ENCODE measurements at regions not wholly inside any gene's neighbourhood (a gene's known extent, or its start where the extent isn't known, plus 50 kb on each side); places are given as distances from the start of the nearest gene placed in this dataset.

DNA sequence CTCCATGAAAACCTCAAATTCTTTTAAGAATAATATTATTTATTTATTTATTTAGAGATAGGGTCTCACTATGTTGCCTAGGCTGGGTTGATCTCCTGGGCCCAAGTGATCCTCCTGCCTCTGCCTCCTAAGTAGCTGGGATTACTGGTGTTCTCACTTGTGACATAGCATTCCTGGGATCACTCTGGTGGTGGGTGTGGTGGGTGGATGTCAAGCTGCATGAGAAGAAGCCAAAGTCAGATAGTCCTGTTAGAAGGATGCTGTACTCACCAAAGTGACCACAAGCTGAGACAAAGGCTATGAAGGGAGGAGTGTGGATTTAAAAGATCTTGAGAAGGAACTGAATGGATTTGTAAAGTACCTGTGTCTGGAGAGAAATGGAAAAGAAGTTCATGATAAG, 87.9 kb upstream of the SPON1 start:
- H2AK5ac ChIP-seq (ENCODE audit: insufficient read length, low read length): no peak overlapping the region
- H3K79me1 ChIP-seq (ENCODE audit: insufficient read depth, low read depth, low read length, poor library complexity, severe bottlenecking): no peaks in the 10 kb centered on the region
- Mint-ChIP-seq H3K27ac (no peak overlapping the region), H3K4me1 (peaks cover 10% of the 10 kb centered on the region in 2 experiments), H3K4me3 (no peak overlapping the region; a peak in 1 of 5 replicates), H3K9me3 (no peaks in the 10 kb centered on the region), H3K27me3 (ENCODE audit: low read depth) (peaks cover 9% of the 10 kb centered on the region), H3K36me3 (ENCODE audit: insufficient read depth in 1 of 3, low read depth in 3 of 3) (no peaks in the 10 kb centered on the region)
- no peak overlapping the region for H3K4me2 ChIP-seq (ENCODE audit: insufficient read depth, insufficient read length, low read length)
- TF ChIP-seq, protein P1, sequence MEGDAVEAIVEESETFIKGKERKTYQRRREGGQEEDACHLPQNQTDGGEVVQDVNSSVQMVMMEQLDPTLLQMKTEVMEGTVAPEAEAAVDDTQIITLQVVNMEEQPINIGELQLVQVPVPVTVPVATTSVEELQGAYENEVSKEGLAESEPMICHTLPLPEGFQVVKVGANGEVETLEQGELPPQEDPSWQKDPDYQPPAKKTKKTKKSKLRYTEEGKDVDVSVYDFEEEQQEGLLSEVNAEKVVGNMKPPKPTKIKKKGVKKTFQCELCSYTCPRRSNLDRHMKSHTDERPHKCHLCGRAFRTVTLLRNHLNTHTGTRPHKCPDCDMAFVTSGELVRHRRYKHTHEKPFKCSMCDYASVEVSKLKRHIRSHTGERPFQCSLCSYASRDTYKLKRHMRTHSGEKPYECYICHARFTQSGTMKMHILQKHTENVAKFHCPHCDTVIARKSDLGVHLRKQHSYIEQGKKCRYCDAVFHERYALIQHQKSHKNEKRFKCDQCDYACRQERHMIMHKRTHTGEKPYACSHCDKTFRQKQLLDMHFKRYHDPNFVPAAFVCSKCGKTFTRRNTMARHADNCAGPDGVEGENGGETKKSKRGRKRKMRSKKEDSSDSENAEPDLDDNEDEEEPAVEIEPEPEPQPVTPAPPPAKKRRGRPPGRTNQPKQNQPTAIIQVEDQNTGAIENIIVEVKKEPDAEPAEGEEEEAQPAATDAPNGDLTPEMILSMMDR (conservative IDR thresholded peaks at IDR 0.05): no peak
- no peak overlapping the region for H2AFZ ChIP-seq (ENCODE audit: low read length)
- no peak overlapping the region for H2BK120ac ChIP-seq (ENCODE audit: low read depth, low read length, poor library complexity, severe bottlenecking)
- H4K91ac ChIP-seq (ENCODE audit: insufficient read length, low read depth, low read length): no peak overlapping the region
- DNase-seq: no peak
- H3K9ac ChIP-seq (ENCODE audit: extremely low read depth, insufficient read length, low read length): no peak overlapping the region
- 0 out of 2 replicates have a peak, but pooled peaks cover 3% of the 10 kb centered on the region for H3K4me1 ChIP-seq (ENCODE audit: insufficient read depth, low read length)
- H4K20me1 ChIP-seq (ENCODE audit: control insufficient read depth, insufficient read depth, insufficient read length): no peaks in the 10 kb centered on the region
- no peak overlapping the region for H3K4ac ChIP-seq (ENCODE audit: low read depth, low read length)
- H4K5ac ChIP-seq (ENCODE audit: insufficient read length, low read depth, low read length): no peak overlapping the region
- no peak overlapping the region for H2BK5ac ChIP-seq (ENCODE audit: insufficient read length, low read length)
- no peak overlapping the region for H3T11ph ChIP-seq (ENCODE audit: low read length)
- H3K14ac ChIP-seq (ENCODE audit: insufficient read depth, low read length): no peak overlapping the region
- no peak overlapping the region for H3K23ac ChIP-seq (ENCODE audit: insufficient read length, low read depth, low read length)
- H2BK20ac ChIP-seq (ENCODE audit: low read depth, low read length, poor library complexity, severe bottlenecking): no peak overlapping the region
- H3K18ac ChIP-seq (ENCODE audit: insufficient read length, low read depth, low read length): no peak overlapping the region
- no peaks in the 10 kb centered on the region for H3K9me3 ChIP-seq (ENCODE audit: control insufficient read depth, low read depth, low read length)
- H2BK15ac ChIP-seq (ENCODE audit: low read depth, low read length): no peak overlapping the region
- H3K79me2 ChIP-seq (ENCODE audit: insufficient read depth, low read length): no peaks in the 10 kb centered on the region
- H2BK12ac ChIP-seq (ENCODE audit: insufficient read length, low read depth, low read length): no peak overlapping the region
- no peaks in the 10 kb centered on the region for H3K23me2 ChIP-seq (ENCODE audit: insufficient read length, low read depth, low read length, poor library complexity, severe bottlenecking)
- no peaks in the 10 kb centered on the region for H3K27me3 ChIP-seq (ENCODE audit: insufficient read depth, low read length)
- no peak overlapping the region for H3K56ac ChIP-seq (ENCODE audit: insufficient read length, low read depth, low read length)
- H4K8ac ChIP-seq (replicated peaks; ENCODE audit: insufficient read length, low read depth, low read length): no peak overlapping the region
- H3K27ac ChIP-seq (ENCODE audit: insufficient read length, low read depth, low read length): no peak overlapping the region

Measured in H9 (cell line).